ENCODE measurements at regions not wholly inside any gene's neighbourhood (a gene's known extent, or its start where the extent isn't known, plus 50 kb on each side); places are given as distances from the start of the nearest gene placed in this dataset.

GRCh38 chr5:40400245-40400644 is 279.5 kb upstream of the PTGER4 start:
- Histone ChIP-seq H3K4me1 (ENCODE audit: insufficient read depth, low read length, poor library complexity, severe bottlenecking) (peaks cover 20% of the 10 kb centered on the region), H3F3A (ENCODE audit: low read depth) (no peaks in the 10 kb centered on the region), H3K79me2 (ENCODE audit: insufficient read depth, low read length) (no peaks in the 10 kb centered on the region), H3K27me3 (ENCODE audit: insufficient read depth, low read length, poor library complexity, severe bottlenecking) (no peaks in the 10 kb centered on the region), H3K9ac (ENCODE audit: low read depth, low read length, poor library complexity, severe bottlenecking) (no peak overlapping the region), H3K4me2 (ENCODE audit: low read depth, low read length, poor library complexity, severe bottlenecking) (no peak overlapping the region), H3K36me3 (ENCODE audit: insufficient read depth, low read length) (no peaks in the 10 kb centered on the region), H4K20me1 (ENCODE audit: insufficient read depth, low read length, poor library complexity, severe bottlenecking) (no peaks in the 10 kb centered on the region), H2AFZ (ENCODE audit: low read length) (no peak overlapping the region), H3K4me3 (ENCODE audit: low read length, poor library complexity, severe bottlenecking) (no peak overlapping the region), H3K9me2 (replicated peaks; ENCODE audit: low read depth, low read length) (no peaks in the 10 kb centered on the region), H3K9me3 (ENCODE audit: insufficient read depth, low read depth, low read length) (no peaks in the 10 kb centered on the region)
- no peak for TF ChIP-seq CTCF (conservative IDR thresholded peaks at IDR 0.05; ENCODE audit: low read length)
- no peak for TF ChIP-seq EZH2phosphoT487 (IDR thresholded peaks at IDR 0.05; ENCODE audit: borderline replicate concordance)

GRCh38 chr5:40399349-40399748 is 280.4 kb upstream of the PTGER4 start:
- TF ChIP-seq CTCF (conservative IDR thresholded peaks at IDR 0.05; ENCODE audit: low read length): no peak
- no peak for TF ChIP-seq EZH2phosphoT487 (IDR thresholded peaks at IDR 0.05; ENCODE audit: borderline replicate concordance)
- Histone ChIP-seq H2AFZ (ENCODE audit: low read length) (no peak overlapping the region), H3K27me3 (ENCODE audit: insufficient read depth, low read length, poor library complexity, severe bottlenecking) (no peaks in the 10 kb centered on the region), H4K20me1 (ENCODE audit: insufficient read depth, low read length, poor library complexity, severe bottlenecking) (no peaks in the 10 kb centered on the region), H3K9ac (ENCODE audit: low read depth, low read length, poor library complexity, severe bottlenecking) (no peak overlapping the region), H3K4me2 (ENCODE audit: low read depth, low read length, poor library complexity, severe bottlenecking) (no peak overlapping the region), H3K9me2 (replicated peaks; ENCODE audit: low read depth, low read length) (no peaks in the 10 kb centered on the region), H3K4me3 (ENCODE audit: low read length, poor library complexity, severe bottlenecking) (no peak overlapping the region), H3K79me2 (ENCODE audit: insufficient read depth, low read length) (no peaks in the 10 kb centered on the region), H3K36me3 (ENCODE audit: insufficient read depth, low read length) (no peaks in the 10 kb centered on the region), H3K4me1 (ENCODE audit: insufficient read depth, low read length, poor library complexity, severe bottlenecking) (peaks cover 11% of the 10 kb centered on the region), H3F3A (ENCODE audit: low read depth) (no peaks in the 10 kb centered on the region), H3K9me3 (ENCODE audit: insufficient read depth, low read depth, low read length) (no peaks in the 10 kb centered on the region)

GRCh38 chr5:40397976-40398375 is 281.7 kb upstream of the PTGER4 start:
- H3K4me1 ChIP-seq (ENCODE audit: insufficient read depth, low read length, poor library complexity, severe bottlenecking): peaks cover 8% of the 10 kb centered on the region
- H2AFZ ChIP-seq (ENCODE audit: low read length): no peak overlapping the region
- H3K79me2 ChIP-seq (ENCODE audit: insufficient read depth, low read length): no peaks in the 10 kb centered on the region
- no peaks in the 10 kb centered on the region for H3K9me2 ChIP-seq (replicated peaks; ENCODE audit: low read depth, low read length)
- H3F3A ChIP-seq (ENCODE audit: low read depth): no peaks in the 10 kb centered on the region
- TF ChIP-seq CTCF (conservative IDR thresholded peaks at IDR 0.05; ENCODE audit: low read length) (no peak), EZH2phosphoT487 (IDR thresholded peaks at IDR 0.05; ENCODE audit: borderline replicate concordance) (no peak)
- H3K4me2 ChIP-seq (ENCODE audit: low read depth, low read length, poor library complexity, severe bottlenecking): no peak overlapping the region
- no peaks in the 10 kb centered on the region for H3K27me3 ChIP-seq (ENCODE audit: insufficient read depth, low read length, poor library complexity, severe bottlenecking)
- no peak overlapping the region for H3K4me3 ChIP-seq (ENCODE audit: low read length, poor library complexity, severe bottlenecking)
- H4K20me1 ChIP-seq (ENCODE audit: insufficient read depth, low read length, poor library complexity, severe bottlenecking): no peaks in the 10 kb centered on the region
- H3K9me3 ChIP-seq (ENCODE audit: insufficient read depth, low read depth, low read length): no peaks in the 10 kb centered on the region
- no peaks in the 10 kb centered on the region for H3K36me3 ChIP-seq (ENCODE audit: insufficient read depth, low read length)
- no peak overlapping the region for H3K9ac ChIP-seq (ENCODE audit: low read depth, low read length, poor library complexity, severe bottlenecking)

Measured in Loucy (cell line).